Right lobe of liver (tissue), 4 donors: ENCODE measurements at regions not wholly inside any gene's neighbourhood (a gene's known extent, or its start where the extent isn't known, plus 50 kb on each side); places are given as distances from the start of the nearest gene placed in this dataset.

Experiments used
- CTCF ChIP-seq, 4 donors: fragments of 200-600 bp in 3 of 4; fragments of 450-650 bp in 1 of 4; IDR thresholded peaks; one replicate each; pipeline versions ENCODE4 v1.5.1 to v1.8.0; 2016 to 2022; ENCODE audit warnings: antibody characterized with exemption in 4 of 4, mild to moderate bottlenecking in 2 of 4
- POLR2A ChIP-seq: fragments of 450-650 bp; IDR thresholded peaks from one replicate; pipeline ENCODE4 v1.6.1; 2017; ENCODE audit warnings: antibody characterized with exemption, mild to moderate bottlenecking
- donor health status: DM: no; HTN: no; CAD: no.
- donor health status: DM: no; HTN: no; CAD: no.
- donor health status: DM: no; HTN: yes; CAD: no.

DNA sequence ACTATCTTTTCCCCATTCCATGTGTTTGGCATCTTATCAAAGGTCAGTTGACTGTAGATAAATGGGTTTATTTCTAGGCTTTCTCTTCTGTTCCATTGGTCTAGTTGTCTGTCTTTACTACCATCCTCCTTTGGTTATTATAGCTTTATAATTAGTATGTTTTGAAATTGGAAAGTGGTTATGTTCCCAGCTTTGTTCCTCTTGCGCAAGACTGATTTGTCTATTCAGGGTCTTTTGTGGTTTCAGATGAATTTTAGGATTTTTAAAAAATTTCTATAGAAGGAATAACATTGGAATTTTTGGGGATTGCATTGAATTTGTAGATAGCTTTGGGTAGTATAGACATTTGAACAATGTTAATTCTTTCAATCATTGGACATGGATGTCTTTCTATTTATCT, 77.0 kb upstream of the NBPF4 start:
- TF ChIP-seq CTCF (IDR thresholded peaks at IDR 0.05): no peak
- no peak for TF ChIP-seq POLR2A
